Nephron (organoid): ENCODE measurements at regions not wholly inside any gene's neighbourhood (a gene's known extent, or its start where the extent isn't known, plus 50 kb on each side); places are given as distances from the start of the nearest gene placed in this dataset.
"Not testable (repeated sequence)": the region's sequence is repeated elsewhere in the genome, so short reads cannot be mapped to it uniquely, and the experiment has no call there.

Experiments used
- H3K27ac Mint-ChIP-seq, 3 experiments: 2 replicates each; pipeline ENCODE4 v1.8.0; 2020; ENCODE audit warnings: mixed read lengths in 3 of 3, mild to moderate bottlenecking in 2 of 3, moderate library complexity in 1 of 3
- H3K27me3 Mint-ChIP-seq: 2 replicates; pipeline ENCODE4 v1.8.0; 2021; ENCODE audit warnings: low read depth, mild to moderate bottlenecking, moderate library complexity, mixed read lengths
- H3K36me3 Mint-ChIP-seq: 2 replicates; pipeline ENCODE4 v1.8.0; 2020; ENCODE audit warnings: low read depth, mixed read lengths
- H3K4me1 Mint-ChIP-seq: 2 replicates; pipeline ENCODE4 v1.8.0; 2020; ENCODE audit warnings: mixed read lengths
- H3K4me3 Mint-ChIP-seq, 3 experiments: 2 replicates each; pipeline ENCODE4 v1.8.0; 2020; ENCODE audit warnings: mild to moderate bottlenecking in 3 of 3, mixed read lengths in 3 of 3, moderate library complexity in 2 of 3
- H3K9me3 Mint-ChIP-seq: 2 replicates; pipeline ENCODE4 v1.8.0; 2020; ENCODE audit warnings: mixed read lengths
- CTCF ChIP-seq, 3 experiments: fragments of 200-600 bp; sonication (generic); IDR thresholded peaks; one replicate each; pipeline ENCODE4 v1.5.0; 2021; ENCODE audit warnings: antibody characterized with exemption in 3 of 3; ENCODE audit not compliant: unreplicated experiment in 3 of 3

DNA sequence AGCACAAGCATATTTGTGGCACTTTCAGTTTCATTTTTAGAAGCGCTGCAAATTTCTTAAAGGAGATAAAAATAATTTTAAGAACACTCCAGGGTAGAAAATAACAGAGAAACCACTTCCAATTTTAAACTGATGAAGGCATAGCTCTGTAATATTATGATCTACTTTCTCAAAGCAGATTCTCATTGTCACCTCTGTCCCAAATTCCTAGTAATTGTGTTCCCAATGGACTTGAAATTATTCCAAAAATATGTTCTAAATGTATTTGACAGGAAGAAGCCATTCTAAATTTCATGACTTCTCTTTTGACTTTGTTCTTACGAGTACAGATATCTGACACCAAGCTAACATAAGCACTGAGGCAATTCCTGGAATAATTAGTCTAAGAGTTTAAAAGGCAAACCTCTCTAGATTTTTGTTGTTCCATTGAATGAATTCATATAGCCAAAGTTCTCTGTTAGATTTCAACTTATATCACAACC lies 140.2 kb upstream of the CARMIL1 start:
- Mint-ChIP-seq H3K27me3 (no peaks in the 10 kb centered on the region), H3K27ac (peak overlapping the region in 2 of 3 experiments; percentile 80 to 87), H3K36me3 (no peaks in the 10 kb centered on the region), H3K4me3 (peak overlapping the region in 2 of 3 experiments; percentile 61 to 66), H3K4me1 (peaks cover 13% of the 10 kb centered on the region), H3K9me3 (peaks cover 2% of the 10 kb centered on the region)
- TF ChIP-seq CTCF (IDR thresholded peaks at IDR 0.05; ENCODE audit: unreplicated experiment in 3 of 3) = no peak

DNA sequence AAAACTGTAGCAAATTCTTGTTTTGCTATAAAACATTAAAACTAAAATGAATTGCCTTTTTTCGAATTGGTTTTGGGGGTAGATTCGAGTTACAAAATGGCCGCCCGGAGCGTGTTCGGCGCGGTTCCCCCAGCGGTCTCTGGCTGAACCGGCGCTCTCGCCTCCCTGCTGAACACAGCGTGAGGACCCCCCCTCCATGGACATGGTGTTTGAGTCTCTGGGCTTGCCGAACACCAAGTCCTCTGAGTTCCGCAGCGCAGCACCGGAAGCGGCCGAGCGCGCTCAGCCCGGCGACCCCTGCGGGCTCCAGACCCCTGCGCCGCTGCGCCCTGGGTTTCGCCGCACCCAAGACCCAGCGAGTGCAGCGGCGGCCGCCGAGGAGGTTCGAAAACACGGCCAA lies 139.6 kb upstream of the CARMIL1 start:
- not testable (repeated sequence) for H3K9me3 Mint-ChIP-seq, H3K4me3 Mint-ChIP-seq, H3K27ac Mint-ChIP-seq, H3K36me3 Mint-ChIP-seq, H3K27me3 Mint-ChIP-seq
- peaks cover 13% of the 10 kb centered on the region for H3K4me1 Mint-ChIP-seq

- H3K4me1 Mint-ChIP-seq = peaks cover 13% of the 10 kb centered on the region
- no peak overlapping the region for H3K4me3 Mint-ChIP-seq
- no peak for TF ChIP-seq CTCF (IDR thresholded peaks at IDR 0.05; ENCODE audit: unreplicated experiment in 3 of 3)
- no peaks in the 10 kb centered on the region for H3K36me3 Mint-ChIP-seq
- H3K27ac Mint-ChIP-seq = no peak overlapping the region
- no peaks in the 10 kb centered on the region for H3K9me3 Mint-ChIP-seq
- H3K27me3 Mint-ChIP-seq = no peaks in the 10 kb centered on the region
Observed at GRCh38 chr6:25142506-25142905, 136.7 kb upstream of the CARMIL1 start.

- no peak for TF ChIP-seq CTCF (IDR thresholded peaks at IDR 0.05; ENCODE audit: unreplicated experiment in 3 of 3)
- H3K36me3 Mint-ChIP-seq = no peaks in the 10 kb centered on the region
- H3K27ac Mint-ChIP-seq = no peak overlapping the region
- peaks cover 2% of the 10 kb centered on the region for H3K9me3 Mint-ChIP-seq
- no peak overlapping the region for H3K4me3 Mint-ChIP-seq
- H3K4me1 Mint-ChIP-seq = no peaks in the 10 kb centered on the region
- H3K27me3 Mint-ChIP-seq = no peaks in the 10 kb centered on the region
Observed at GRCh38 chr6:25144919-25145318, 134.3 kb upstream of the CARMIL1 start.

- Mint-ChIP-seq H3K4me3 (no peak overlapping the region), H3K9me3 (peaks cover 2% of the 10 kb centered on the region), H3K27me3 (no peaks in the 10 kb centered on the region), H3K4me1 (no peaks in the 10 kb centered on the region), H3K36me3 (no peaks in the 10 kb centered on the region), H3K27ac (no peak overlapping the region)
- TF ChIP-seq CTCF (IDR thresholded peaks at IDR 0.05; ENCODE audit: unreplicated experiment in 3 of 3) = no peak
Observed at GRCh38 chr6:25147223-25147622, 132.0 kb upstream of the CARMIL1 start.

GRCh38 chr6:25150031-25150430 lies 129.1 kb upstream of the CARMIL1 start:
- Mint-ChIP-seq H3K36me3 (no peaks in the 10 kb centered on the region), H3K27ac (no peak overlapping the region), H3K27me3 (no peaks in the 10 kb centered on the region), H3K4me3 (no peak overlapping the region), H3K4me1 (no peaks in the 10 kb centered on the region), H3K9me3 (peaks cover 7% of the 10 kb centered on the region)
- no peak for TF ChIP-seq CTCF (IDR thresholded peaks at IDR 0.05; ENCODE audit: unreplicated experiment in 3 of 3)
